Gastrocnemius medialis (tissue), 4 donors: ENCODE measurements at regions not wholly inside any gene's neighbourhood (a gene's known extent, or its start where the extent isn't known, plus 50 kb on each side); places are given as distances from the start of the nearest gene placed in this dataset.

Experiments
- POLR2A ChIP-seq, 2 donors: fragments of 450-650 bp; IDR thresholded peaks; one replicate each; pipeline ENCODE4 v1.6.1; 2017; ENCODE audit warnings: antibody characterized with exemption in 2 of 2, mild to moderate bottlenecking in 2 of 2, moderate library complexity in 2 of 2
- TF ChIP-seq, protein P1 (sequence below), 5 experiments: fragments of 450-650 bp in 3 of 5; fragments of 200-600 bp in 2 of 5; sonication (generic) in 2 of 5; IDR thresholded peaks in 4 of 5; conservative IDR thresholded peaks in 1 of 5; 1 replicate in 4 of 5; 2 replicates in 1 of 5; pipeline ENCODE4 v1.5.1; 2016 to 2019; ENCODE audit warnings: antibody characterized with exemption in 5 of 5, mild to moderate bottlenecking in 3 of 5, moderate library complexity in 3 of 5

DNA sequence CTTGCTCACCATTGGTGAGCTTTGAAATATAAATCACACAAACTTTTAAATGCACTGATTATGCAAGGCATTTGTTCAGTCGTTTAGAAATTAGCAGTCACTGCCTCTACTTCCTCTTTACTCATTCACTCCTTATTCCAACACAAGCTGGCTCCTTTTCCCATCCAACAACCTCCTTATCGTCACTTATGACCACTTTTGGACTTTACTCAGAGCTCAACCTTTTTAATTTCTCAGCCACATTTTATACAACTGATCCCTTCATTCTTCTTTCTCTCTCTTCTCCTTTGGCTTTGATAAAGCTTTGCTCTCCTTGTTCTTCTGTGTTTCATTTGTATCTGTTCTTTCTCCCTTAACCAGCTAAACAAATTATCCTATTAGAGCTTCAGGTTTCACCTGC is 126.4 kb upstream of the PLEKHA5 start:
- TF ChIP-seq, protein P1, sequence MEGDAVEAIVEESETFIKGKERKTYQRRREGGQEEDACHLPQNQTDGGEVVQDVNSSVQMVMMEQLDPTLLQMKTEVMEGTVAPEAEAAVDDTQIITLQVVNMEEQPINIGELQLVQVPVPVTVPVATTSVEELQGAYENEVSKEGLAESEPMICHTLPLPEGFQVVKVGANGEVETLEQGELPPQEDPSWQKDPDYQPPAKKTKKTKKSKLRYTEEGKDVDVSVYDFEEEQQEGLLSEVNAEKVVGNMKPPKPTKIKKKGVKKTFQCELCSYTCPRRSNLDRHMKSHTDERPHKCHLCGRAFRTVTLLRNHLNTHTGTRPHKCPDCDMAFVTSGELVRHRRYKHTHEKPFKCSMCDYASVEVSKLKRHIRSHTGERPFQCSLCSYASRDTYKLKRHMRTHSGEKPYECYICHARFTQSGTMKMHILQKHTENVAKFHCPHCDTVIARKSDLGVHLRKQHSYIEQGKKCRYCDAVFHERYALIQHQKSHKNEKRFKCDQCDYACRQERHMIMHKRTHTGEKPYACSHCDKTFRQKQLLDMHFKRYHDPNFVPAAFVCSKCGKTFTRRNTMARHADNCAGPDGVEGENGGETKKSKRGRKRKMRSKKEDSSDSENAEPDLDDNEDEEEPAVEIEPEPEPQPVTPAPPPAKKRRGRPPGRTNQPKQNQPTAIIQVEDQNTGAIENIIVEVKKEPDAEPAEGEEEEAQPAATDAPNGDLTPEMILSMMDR (IDR thresholded peaks at IDR 0.05 in 4 of 5, conservative IDR thresholded peaks at IDR 0.05 in 1 of 5): no peak
- TF ChIP-seq POLR2A (IDR thresholded peaks at IDR 0.05): no peak
